GM12878 (cell line): ENCODE measurements at regions not wholly inside any gene's neighbourhood (a gene's known extent, or its start where the extent isn't known, plus 50 kb on each side); places are given as distances from the start of the nearest gene placed in this dataset.

Experiments
- ATF3 ChIP-seq: IDR thresholded peaks from 2 replicates; pipeline ENCODE4 v1.6.1; 2011; ENCODE audit warnings: low read depth, mild to moderate bottlenecking, low read length, moderate library complexity, borderline replicate concordance; ENCODE audit errors: extremely low read depth
- BRCA1 ChIP-seq: IDR thresholded peaks from 2 replicates; pipeline ENCODE4 v1.6.1; 2011; ENCODE audit warnings: low read depth, low read length, improper control_type of control experiment
- CBFB ChIP-seq: IDR thresholded peaks from 2 replicates; pipeline ENCODE4 v1.6.1; 2016; ENCODE audit warnings: antibody characterized with exemption, low read depth
- CREB1 ChIP-seq: IDR thresholded peaks from 2 replicates; pipeline ENCODE4 v1.6.1; 2012; ENCODE audit warnings: low read depth, mild to moderate bottlenecking, inconsistent platforms
- CTCF ChIP-seq, 3 experiments: IDR thresholded peaks in 2 of 3; conservative IDR thresholded peaks in 1 of 3; 2 replicates each; pipeline ENCODE4 v1.5.1; 2011; ENCODE audit warnings: low read depth in 3 of 3, low read length in 3 of 3, mild to moderate bottlenecking in 3 of 3, control low read depth in 2 of 3, moderate library complexity in 2 of 3, inconsistent platforms in 1 of 3, mixed read lengths in 1 of 3; ENCODE audit not compliant: control insufficient read depth in 2 of 3, insufficient read depth in 1 of 3; ENCODE audit errors: extremely low read depth in 1 of 3
- EGR1 ChIP-seq, 2 experiments: IDR thresholded peaks; 1 replicate in 1 of 2; 2 replicates in 1 of 2; pipeline ENCODE4 v1.6.1; 2011 to 2012; ENCODE audit warnings: low read depth in 2 of 2, low read length in 2 of 2, borderline replicate concordance in 1 of 2, mild to moderate bottlenecking in 1 of 2, moderate library complexity in 1 of 2
- HSF1 ChIP-seq: fragments of 150-350 bp; IDR thresholded peaks from 2 replicates; pipeline ENCODE4 v1.6.1; 2014; ENCODE audit warnings: mild to moderate bottlenecking, low read depth, low read length
- KDM1A ChIP-seq: fragments of 200-600 bp; sonication (generic); IDR thresholded peaks from 2 replicates; pipeline ENCODE4 v1.6.1; 2016; ENCODE audit warnings: borderline replicate concordance
- MAX ChIP-seq: IDR thresholded peaks from 2 replicates; pipeline ENCODE4 v1.6.1; 2012; ENCODE audit warnings: low read depth, low read length, improper control_type of control experiment
- NRF1 ChIP-seq: conservative IDR thresholded peaks from 2 replicates; pipeline ENCODE4 v1.6.1; 2011; ENCODE audit warnings: mild to moderate bottlenecking, low read depth, low read length, improper control_type of control experiment
- TAF1 ChIP-seq: IDR thresholded peaks from 2 replicates; pipeline ENCODE4 v1.6.1; 2011; ENCODE audit warnings: mild to moderate bottlenecking, low read depth, low read length, borderline replicate concordance

GRCh38 chr10:44618910-44619309, 234.0 kb upstream of the CXCL12 start:
- no peak for TF ChIP-seq ATF3
- no peak for TF ChIP-seq CTCF (IDR thresholded peaks at IDR 0.05 in 2 of 3, conservative IDR thresholded peaks at IDR 0.05 in 1 of 3; ENCODE audit: control insufficient read depth in 2 of 3, extremely low read depth in 1 of 3, insufficient read depth in 1 of 3, low read depth in 3 of 3, low read length in 3 of 3)
- no peak for TF ChIP-seq CREB1
- no peak for TF ChIP-seq HSF1
- no peak for TF ChIP-seq MAX
- TF ChIP-seq NRF1: no peak
- TF ChIP-seq BRCA1: no peak
- TF ChIP-seq KDM1A: no peak
- no peak for TF ChIP-seq TAF1
- no peak for TF ChIP-seq EGR1 (IDR thresholded peaks at IDR 0.05; ENCODE audit: borderline replicate concordance in 1 of 2, low read depth in 2 of 2, low read length in 2 of 2)
- no peak for TF ChIP-seq CBFB
